Endothelial cell of hepatic sinusoid (primary cell): ENCODE measurements at regions not wholly inside any gene's neighbourhood (a gene's known extent, or its start where the extent isn't known, plus 50 kb on each side); places are given as distances from the start of the nearest gene placed in this dataset.

ENCODE experiments used
- in situ Hi-C: cut with HindIII; loops from 2 replicates; pipeline ENCODE4 v1.10.0; 2017; ENCODE audit warnings: low sequenced_read_pairs

GRCh38 chr13:111908361-111908760 is 158.6 kb upstream of the SOX1 start:
- in situ Hi-C loops, result loop anchor here (5.0 kb wide), 1 partner anchor 41 kb away; no protein-coding TSS in a partner anchor

- in situ Hi-C loops, result loop anchor here (5.0 kb wide), 1 partner anchor 42 kb away; no protein-coding TSS in a partner anchor
Observed at GRCh38 chr13:111908981-111909380, 158.0 kb upstream of the SOX1 start.

GRCh38 chr13:111909501-111909900 is 157.4 kb upstream of the SOX1 start:
- in situ Hi-C loops, result loop anchor here (5.0 kb wide), 1 partner anchor 42 kb away; no protein-coding TSS in a partner anchor

- in situ Hi-C loops, result loop anchor here (5.0 kb wide), 1 partner anchor 43 kb away; no protein-coding TSS in a partner anchor
Observed at GRCh38 chr13:111909971-111910671, 156.8 kb upstream of the SOX1 start.

GRCh38 chr13:111911121-111911720 is 155.7 kb upstream of the SOX1 start:
- in situ Hi-C loops, result no loop called here

- in situ Hi-C loops, result no loop called here
Observed at GRCh38 chr13:111911754-111912452, 155.0 kb upstream of the SOX1 start.

- in situ Hi-C loops, result no loop called here
Observed at GRCh38 chr13:111912453-111912866, 154.5 kb upstream of the SOX1 start.

- in situ Hi-C loops, result no loop called here
Observed at GRCh38 chr13:111912991-111913760, 153.8 kb upstream of the SOX1 start.

- in situ Hi-C loops, result no loop called here
Observed at GRCh38 chr13:111913761-111914140, 153.2 kb upstream of the SOX1 start.

- in situ Hi-C loops, result no loop called here
Observed at GRCh38 chr13:111914241-111915103, 152.5 kb upstream of the SOX1 start.

GRCh38 chr13:111915104-111915551 is 151.8 kb upstream of the SOX1 start:
- in situ Hi-C loops, result no loop called here

GRCh38 chr13:111916201-111916600 is 150.7 kb upstream of the SOX1 start:
- in situ Hi-C loops, result no loop called here

- in situ Hi-C loops, result no loop called here
Observed at GRCh38 chr13:111917086-111917485, 149.9 kb upstream of the SOX1 start.

- in situ Hi-C loops, result no loop called here
Observed at GRCh38 chr13:111917901-111918300, 149.0 kb upstream of the SOX1 start.

- in situ Hi-C loops, result no loop called here
Observed at GRCh38 chr13:111919286-111919685, 147.7 kb upstream of the SOX1 start.

- in situ Hi-C loops, result no loop called here
Observed at GRCh38 chr13:111919849-111920248, 147.1 kb upstream of the SOX1 start.

GRCh38 chr13:111920306-111920931 is 146.5 kb upstream of the SOX1 start:
- in situ Hi-C loops, result no loop called here

GRCh38 chr13:111920932-111921705 is 145.8 kb upstream of the SOX1 start:
- in situ Hi-C loops, result no loop called here

GRCh38 chr13:111922086-111922485 is 144.9 kb upstream of the SOX1 start:
- in situ Hi-C loops, result no loop called here
